ENCODE measurements at regions not wholly inside any gene's neighbourhood (a gene's known extent, or its start where the extent isn't known, plus 50 kb on each side); places are given as distances from the start of the nearest gene placed in this dataset.

- RAD21 ChIA-PET (ENCODE audit: low non-redundant PET in 1 of 2, low total read pairs in 2 of 2, uncharacterized antibody in 2 of 2, unreplicated experiment in 2 of 2), result no interaction called here
- Histone ChIP-seq H3K9ac (ENCODE audit: low read length) (no peak overlapping the region), H3K9me3 (ENCODE audit: control insufficient read depth in 1 of 2, insufficient read depth in 1 of 2, low read depth in 1 of 2, low read length in 2 of 2) (no peaks in the 10 kb centered on the region), H4K20me1 (ENCODE audit: insufficient read depth) (no peaks in the 10 kb centered on the region), H3K36me3 (ENCODE audit: control insufficient read depth in 1 of 2, insufficient read depth in 2 of 2, low read length in 2 of 2) (no peaks in the 10 kb centered on the region), H2AFZ (ENCODE audit: low read depth, low read length, poor library complexity, severe bottlenecking) (no peak overlapping the region), H3K4me3 (replicated peaks in 1 of 2; ENCODE audit: low read depth in 1 of 2, low read length in 2 of 2) (no peak overlapping the region), H3K4me1 (ENCODE audit: control insufficient read depth in 1 of 2, insufficient read depth in 2 of 2, low read length in 2 of 2) (no peaks in the 10 kb centered on the region), H3K4me2 (ENCODE audit: low read length) (no peak overlapping the region), H3K79me2 (ENCODE audit: insufficient read depth, low read length) (no peaks in the 10 kb centered on the region), H3K27me3 (ENCODE audit: insufficient read depth, low read length) (no peaks in the 10 kb centered on the region), H3K9me2 (ENCODE audit: insufficient read depth) (no peaks in the 10 kb centered on the region), H3K27ac (ENCODE audit: low read depth, low read length) (no peak overlapping the region)
- intact Hi-C loops (cut with micrococcal nuclease), result no loop called here
- TF ChIP-seq FOSL1 (IDR thresholded peaks at IDR 0.05; ENCODE audit: low read depth) (no peak), JUND (IDR thresholded peaks at IDR 0.05) (no peak), MAX (IDR thresholded peaks at IDR 0.05) (no peak)
- TF ChIP-seq, protein P1, sequence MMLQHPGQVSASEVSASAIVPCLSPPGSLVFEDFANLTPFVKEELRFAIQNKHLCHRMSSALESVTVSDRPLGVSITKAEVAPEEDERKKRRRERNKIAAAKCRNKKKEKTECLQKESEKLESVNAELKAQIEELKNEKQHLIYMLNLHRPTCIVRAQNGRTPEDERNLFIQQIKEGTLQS (IDR thresholded peaks at IDR 0.05), result no peak
- ATAC-seq, result no peak
- no TSS peak for BruUV-seq (replicated peaks)
- POLR2A ChIA-PET, result no interaction called here
- CTCF ChIA-PET, result no interaction called here
- DNase-seq (ENCODE audit: low read depth, low spot score), result no peak
These were observed 164.7 kb downstream of the MZT1 start for GRCh38 chr13:72562686-72563085.

DNA sequence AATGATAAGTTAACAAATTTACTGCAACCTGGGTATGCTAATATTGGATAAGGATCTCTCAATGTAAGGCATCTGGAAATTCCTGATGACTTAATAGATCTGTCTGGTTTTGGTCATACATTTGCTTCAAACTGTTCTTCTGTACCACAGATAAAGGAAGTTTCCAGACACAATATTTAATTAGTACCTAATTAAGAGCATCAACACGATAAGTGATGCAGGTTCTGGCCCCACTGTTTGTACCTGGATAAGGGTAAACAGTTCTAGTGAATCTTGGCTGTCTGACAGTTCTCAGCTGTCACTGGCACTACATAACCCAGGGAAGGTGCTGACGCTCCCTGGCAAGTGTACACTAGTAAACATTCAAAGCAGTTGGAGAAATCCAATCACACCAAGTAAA is 165.6 kb downstream of the MZT1 start:
- POLR2A ChIA-PET, result no interaction called here
- Histone ChIP-seq H3K4me3 (replicated peaks in 1 of 2; ENCODE audit: low read depth in 1 of 2, low read length in 2 of 2) (no peak overlapping the region), H3K9ac (ENCODE audit: low read length) (no peak overlapping the region), H3K36me3 (ENCODE audit: control insufficient read depth in 1 of 2, insufficient read depth in 2 of 2, low read length in 2 of 2) (no peaks in the 10 kb centered on the region), H3K9me2 (ENCODE audit: insufficient read depth) (no peaks in the 10 kb centered on the region), H3K27ac (ENCODE audit: low read depth, low read length) (no peak overlapping the region), H3K27me3 (ENCODE audit: insufficient read depth, low read length) (no peaks in the 10 kb centered on the region), H4K20me1 (ENCODE audit: insufficient read depth) (no peaks in the 10 kb centered on the region), H3K4me1 (ENCODE audit: control insufficient read depth in 1 of 2, insufficient read depth in 2 of 2, low read length in 2 of 2) (no peaks in the 10 kb centered on the region), H3K79me2 (ENCODE audit: insufficient read depth, low read length) (no peaks in the 10 kb centered on the region), H2AFZ (ENCODE audit: low read depth, low read length, poor library complexity, severe bottlenecking) (no peak overlapping the region), H3K4me2 (ENCODE audit: low read length) (no peak overlapping the region), H3K9me3 (ENCODE audit: control insufficient read depth in 1 of 2, insufficient read depth in 1 of 2, low read depth in 1 of 2, low read length in 2 of 2) (no peaks in the 10 kb centered on the region)
- RAD21 ChIA-PET (ENCODE audit: low non-redundant PET in 1 of 2, low total read pairs in 2 of 2, uncharacterized antibody in 2 of 2, unreplicated experiment in 2 of 2), result no interaction called here
- TF ChIP-seq POLR2AphosphoS5 (IDR thresholded peaks at IDR 0.05; ENCODE audit: low read depth, low read length) (no peak), CBX3 (IDR thresholded peaks at IDR 0.05; ENCODE audit: low read depth) (no peak), YY1 (IDR thresholded peaks at IDR 0.05; ENCODE audit: extremely low read depth, insufficient replicate concordance, low read depth, low read length) (no peak)
- no peak for DNase-seq (ENCODE audit: low read depth, low spot score)
- intact Hi-C loops (cut with micrococcal nuclease), result no loop called here
- CTCF ChIA-PET, result no interaction called here
- no TSS peak for BruUV-seq (replicated peaks)
- ATAC-seq, result no peak
